GM18508 (cell line): ENCODE measurements at regions not wholly inside any gene's neighbourhood (a gene's known extent, or its start where the extent isn't known, plus 50 kb on each side); places are given as distances from the start of the nearest gene placed in this dataset.
"Not testable (repeated sequence)": the region's sequence is repeated elsewhere in the genome, so short reads cannot be mapped to it uniquely, and the experiment has no call there.

Experiments
- ATAC-seq: cut with Tn5 transposase; IDR thresholded peaks from one replicate; pipeline ENCODE4 v1.9.1; 2021; ENCODE audit warnings: moderate number of reproducible peaks; ENCODE audit not compliant: insufficient read depth, unreplicated experiment

- no peak for ATAC-seq
Measured at GRCh38 chrX:87078231-87078630, 439.4 kb upstream of the KLHL4 start.

- no peak for ATAC-seq
Measured at GRCh38 chrX:87098477-87098876, 419.1 kb upstream of the KLHL4 start.

GRCh38 chrX:87105131-87105530 is 412.5 kb upstream of the KLHL4 start:
- ATAC-seq: no peak

- ATAC-seq: no peak
Measured at GRCh38 chrX:87110142-87110541, 407.5 kb upstream of the KLHL4 start.

GRCh38 chrX:87140800-87141483 is 376.7 kb upstream of the KLHL4 start:
- no peak for ATAC-seq

GRCh38 chrX:87160435-87161010 is 357.1 kb upstream of the KLHL4 start:
- ATAC-seq: no peak

- ATAC-seq: no peak
Measured at GRCh38 chrX:87167841-87168240, 349.8 kb upstream of the KLHL4 start.

GRCh38 chrX:87178009-87178408 is 339.6 kb upstream of the KLHL4 start:
- ATAC-seq: not testable (repeated sequence)
